MM.1S (cell line): ENCODE measurements at regions not wholly inside any gene's neighbourhood (a gene's known extent, or its start where the extent isn't known, plus 50 kb on each side); places are given as distances from the start of the nearest gene placed in this dataset.

ENCODE experiments used
- EZH2 ChIP-seq: fragments of 300-600 bp; sonication (generic); optimal IDR thresholded peaks from 2 replicates; pipeline ENCODE3; 2017; ENCODE audit warnings: low read depth, mild to moderate bottlenecking, antibody characterized with exemption, low read length, mixed read lengths
- EZH2phosphoT487 ChIP-seq: fragments of 300-600 bp; sonication (generic); IDR thresholded peaks from 2 replicates; pipeline ENCODE4 v1.6.1; 2018; ENCODE audit warnings: antibody characterized with exemption, low read length
- TF ChIP-seq, protein P1 (sequence below): fragments of 300-600 bp; sonication (generic); IDR thresholded peaks from 2 replicates; pipeline ENCODE4 v1.5.1; 2016; ENCODE audit warnings: antibody characterized with exemption, low read length, mixed read lengths

DNA sequence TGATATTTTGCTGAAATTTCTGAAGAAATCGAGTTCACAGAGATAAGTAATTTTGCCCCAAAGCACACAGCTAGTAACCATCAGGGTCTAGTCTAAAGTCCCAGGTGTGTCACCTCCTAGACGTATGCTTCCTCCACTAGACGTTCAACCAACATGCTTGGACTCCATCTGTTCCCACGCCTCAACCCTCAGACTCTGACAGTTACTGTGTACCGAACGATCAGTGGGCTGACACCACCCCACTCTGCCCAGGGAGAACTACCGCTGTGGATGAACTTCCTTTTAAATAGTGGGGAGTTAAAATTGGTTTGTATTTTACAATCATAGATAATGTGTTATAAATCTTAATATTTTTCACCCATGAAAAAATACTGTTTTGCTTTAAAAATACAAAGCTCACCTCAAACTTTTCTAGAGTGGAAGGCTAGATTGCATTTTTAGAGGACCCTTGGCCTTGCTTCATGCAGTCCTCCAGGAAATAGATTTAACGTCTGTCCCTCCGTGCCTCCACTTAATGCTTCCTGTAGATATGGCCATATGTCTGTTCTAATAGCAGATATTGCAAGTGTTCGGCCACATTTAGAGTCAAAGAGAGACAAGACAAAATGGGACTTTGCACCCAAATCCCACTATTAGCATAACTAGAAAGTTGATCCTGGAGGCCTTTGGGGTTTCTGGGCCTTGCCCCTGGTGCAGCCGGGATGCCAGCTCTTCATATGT, 91.4 kb upstream of the ZPBP start:
- TF ChIP-seq, protein P1, sequence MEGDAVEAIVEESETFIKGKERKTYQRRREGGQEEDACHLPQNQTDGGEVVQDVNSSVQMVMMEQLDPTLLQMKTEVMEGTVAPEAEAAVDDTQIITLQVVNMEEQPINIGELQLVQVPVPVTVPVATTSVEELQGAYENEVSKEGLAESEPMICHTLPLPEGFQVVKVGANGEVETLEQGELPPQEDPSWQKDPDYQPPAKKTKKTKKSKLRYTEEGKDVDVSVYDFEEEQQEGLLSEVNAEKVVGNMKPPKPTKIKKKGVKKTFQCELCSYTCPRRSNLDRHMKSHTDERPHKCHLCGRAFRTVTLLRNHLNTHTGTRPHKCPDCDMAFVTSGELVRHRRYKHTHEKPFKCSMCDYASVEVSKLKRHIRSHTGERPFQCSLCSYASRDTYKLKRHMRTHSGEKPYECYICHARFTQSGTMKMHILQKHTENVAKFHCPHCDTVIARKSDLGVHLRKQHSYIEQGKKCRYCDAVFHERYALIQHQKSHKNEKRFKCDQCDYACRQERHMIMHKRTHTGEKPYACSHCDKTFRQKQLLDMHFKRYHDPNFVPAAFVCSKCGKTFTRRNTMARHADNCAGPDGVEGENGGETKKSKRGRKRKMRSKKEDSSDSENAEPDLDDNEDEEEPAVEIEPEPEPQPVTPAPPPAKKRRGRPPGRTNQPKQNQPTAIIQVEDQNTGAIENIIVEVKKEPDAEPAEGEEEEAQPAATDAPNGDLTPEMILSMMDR: no peak
- TF ChIP-seq EZH2 (no peak), EZH2phosphoT487 (no peak)
